Body of pancreas (tissue), 4 donors: ENCODE measurements at regions not wholly inside any gene's neighbourhood (a gene's known extent, or its start where the extent isn't known, plus 50 kb on each side); places are given as distances from the start of the nearest gene placed in this dataset.

Source experiments
- POLR2A ChIP-seq, 3 donors: fragments of 450-650 bp; IDR thresholded peaks; one replicate each; pipeline ENCODE4 v1.6.1; 2016; ENCODE audit warnings: antibody characterized with exemption in 3 of 3, mild to moderate bottlenecking in 2 of 3
- TF ChIP-seq, protein P1 (sequence below), 7 experiments: fragments of 450-650 bp in 4 of 7; fragments of 200-600 bp in 3 of 7; sonication (generic) in 3 of 7; IDR thresholded peaks; one replicate each; pipeline ENCODE4 v1.5.1; 2016 to 2019; ENCODE audit warnings: antibody characterized with exemption in 7 of 7

DNA sequence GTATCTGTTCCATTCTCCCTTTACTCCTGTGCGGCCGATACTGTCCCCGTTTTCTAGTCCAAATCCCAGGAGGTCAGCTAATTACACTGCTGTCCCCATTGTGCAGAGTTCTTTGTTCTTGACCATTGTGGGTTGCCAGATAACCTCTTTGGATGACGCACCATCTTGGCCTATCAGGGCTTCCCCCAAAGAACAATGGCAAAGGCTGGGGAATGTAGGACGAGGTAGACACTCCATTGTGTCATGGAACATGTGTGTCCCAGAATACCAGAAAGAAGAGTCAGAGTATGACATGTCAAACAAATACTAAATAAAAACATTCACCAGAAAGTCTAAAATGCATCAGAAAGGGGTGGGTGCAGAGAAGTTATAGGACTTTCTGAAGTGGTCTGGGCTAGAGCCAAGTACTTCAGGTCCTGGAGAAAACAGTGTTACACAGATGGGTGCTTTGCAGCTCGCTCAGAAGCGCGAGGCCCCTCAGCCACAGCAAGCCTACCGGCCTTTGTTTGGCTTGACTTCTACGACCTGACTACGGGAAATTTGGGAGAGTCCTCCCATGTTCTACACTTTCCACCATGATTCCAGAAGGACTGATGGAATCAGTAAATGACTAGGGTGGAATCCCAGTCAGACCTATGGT is 83.2 kb upstream of the SSBP2 start:
- TF ChIP-seq, protein P1, sequence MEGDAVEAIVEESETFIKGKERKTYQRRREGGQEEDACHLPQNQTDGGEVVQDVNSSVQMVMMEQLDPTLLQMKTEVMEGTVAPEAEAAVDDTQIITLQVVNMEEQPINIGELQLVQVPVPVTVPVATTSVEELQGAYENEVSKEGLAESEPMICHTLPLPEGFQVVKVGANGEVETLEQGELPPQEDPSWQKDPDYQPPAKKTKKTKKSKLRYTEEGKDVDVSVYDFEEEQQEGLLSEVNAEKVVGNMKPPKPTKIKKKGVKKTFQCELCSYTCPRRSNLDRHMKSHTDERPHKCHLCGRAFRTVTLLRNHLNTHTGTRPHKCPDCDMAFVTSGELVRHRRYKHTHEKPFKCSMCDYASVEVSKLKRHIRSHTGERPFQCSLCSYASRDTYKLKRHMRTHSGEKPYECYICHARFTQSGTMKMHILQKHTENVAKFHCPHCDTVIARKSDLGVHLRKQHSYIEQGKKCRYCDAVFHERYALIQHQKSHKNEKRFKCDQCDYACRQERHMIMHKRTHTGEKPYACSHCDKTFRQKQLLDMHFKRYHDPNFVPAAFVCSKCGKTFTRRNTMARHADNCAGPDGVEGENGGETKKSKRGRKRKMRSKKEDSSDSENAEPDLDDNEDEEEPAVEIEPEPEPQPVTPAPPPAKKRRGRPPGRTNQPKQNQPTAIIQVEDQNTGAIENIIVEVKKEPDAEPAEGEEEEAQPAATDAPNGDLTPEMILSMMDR (IDR thresholded peaks at IDR 0.05), result no peak
- no peak for TF ChIP-seq POLR2A (IDR thresholded peaks at IDR 0.05)
